ENCODE measurements at regions not wholly inside any gene's neighbourhood (a gene's known extent, or its start where the extent isn't known, plus 50 kb on each side); places are given as distances from the start of the nearest gene placed in this dataset.
A peak's percentile ranks its signal among the peaks of the same experiment; 100 is the strongest.

- no peak overlapping the region for H3K27ac Mint-ChIP-seq
- no peaks in the 10 kb centered on the region for H3K27me3 Mint-ChIP-seq
Observed at GRCh38 chr2:49487139-49487538, 332.8 kb upstream of the FSHR start.

GRCh38 chr2:49480520-49480919 is 326.2 kb upstream of the FSHR start:
- no peak for DNase-seq
- ATAC-seq (ENCODE audit: low read depth in 2 of 2) = no peak
- no peaks in the 10 kb centered on the region for H3K9me3 ChIP-seq (ENCODE audit: control insufficient read depth in 2 of 2, low read length in 2 of 2)
- no peaks in the 10 kb centered on the region for H3K4me1 ChIP-seq (ENCODE audit: control insufficient read depth, insufficient read depth, low read length, poor library complexity, severe bottlenecking)
- Mint-ChIP-seq H3K36me3 (no peaks in the 10 kb centered on the region), H3K4me1 (no peaks in the 10 kb centered on the region), H3K27ac (no peak overlapping the region), H3K4me3 (no peak overlapping the region), H3K9me3 (peaks cover 0 to 19% (median 3%) of the 10 kb centered on the region in 7 donors), H3K27me3 (no peaks in the 10 kb centered on the region)
- H3K27ac ChIP-seq (ENCODE audit: insufficient read depth, low read length, poor library complexity, severe bottlenecking) = no peak overlapping the region
- H3K36me3 ChIP-seq (ENCODE audit: control insufficient read depth, insufficient read depth, low read length) = no peaks in the 10 kb centered on the region
- H3K27me3 ChIP-seq (ENCODE audit: control insufficient read depth, insufficient read depth, low read length) = no peaks in the 10 kb centered on the region
- no peak overlapping the region for H3K4me3 ChIP-seq (ENCODE audit: low read depth, low read length)

More at GRCh38 chr2:49487139-49487538, 332.8 kb upstream of the FSHR start:
- Mint-ChIP-seq H3K36me3 (no peaks in the 10 kb centered on the region), H3K4me1 (no peaks in the 10 kb centered on the region), H3K4me3 (no peak overlapping the region), H3K9me3 (peaks cover 0 to 20% (median 8%) of the 10 kb centered on the region in 7 donors)
- no peak overlapping the region for H3K27ac ChIP-seq (ENCODE audit: insufficient read depth, low read length, poor library complexity, severe bottlenecking)
- H3K4me1 ChIP-seq (ENCODE audit: control insufficient read depth, insufficient read depth, low read length, poor library complexity, severe bottlenecking) = no peaks in the 10 kb centered on the region
- ATAC-seq (ENCODE audit: low read depth in 2 of 2) = no peak
- H3K9me3 ChIP-seq (ENCODE audit: control insufficient read depth in 2 of 2, low read length in 2 of 2) = no peaks in the 10 kb centered on the region
- no peaks in the 10 kb centered on the region for H3K36me3 ChIP-seq (ENCODE audit: control insufficient read depth, insufficient read depth, low read length)
- no peaks in the 10 kb centered on the region for H3K27me3 ChIP-seq (ENCODE audit: control insufficient read depth, insufficient read depth, low read length)
- H3K4me3 ChIP-seq (ENCODE audit: low read depth, low read length) = no peak overlapping the region
- no peak for DNase-seq

- Mint-ChIP-seq H3K27me3 (no peaks in the 10 kb centered on the region), H3K36me3 (no peaks in the 10 kb centered on the region), H3K9me3 (peaks cover 3 to 35% (median 6%) of the 10 kb centered on the region in 7 donors), H3K4me1 (no peaks in the 10 kb centered on the region), H3K27ac (no peak overlapping the region), H3K4me3 (no peak overlapping the region)
- DNase-seq (no peak), ATAC-seq (ENCODE audit: low read depth in 2 of 2) (no peak)
- H3K4me1 ChIP-seq (ENCODE audit: control insufficient read depth, insufficient read depth, low read length, poor library complexity, severe bottlenecking) = no peaks in the 10 kb centered on the region
- peaks cover 0 to 5% of the 10 kb centered on the region in 2 experiments for H3K9me3 ChIP-seq (ENCODE audit: control insufficient read depth in 2 of 2, low read length in 2 of 2)
- H3K4me3 ChIP-seq (ENCODE audit: low read depth, low read length) = no peak overlapping the region
- no peaks in the 10 kb centered on the region for H3K27me3 ChIP-seq (ENCODE audit: control insufficient read depth, insufficient read depth, low read length)
- no peaks in the 10 kb centered on the region for H3K36me3 ChIP-seq (ENCODE audit: control insufficient read depth, insufficient read depth, low read length)
- no peak overlapping the region for H3K27ac ChIP-seq (ENCODE audit: insufficient read depth, low read length, poor library complexity, severe bottlenecking)
Observed at GRCh38 chr2:49465157-49465831, 311.0 kb upstream of the FSHR start.

GRCh38 chr2:49459314-49459993 is 305.1 kb upstream of the FSHR start:
- Histone ChIP-seq H3K9me3 (ENCODE audit: control insufficient read depth in 2 of 2, low read length in 2 of 2) (no peaks in the 10 kb centered on the region), H3K27me3 (ENCODE audit: control insufficient read depth, insufficient read depth, low read length) (no peaks in the 10 kb centered on the region), H3K4me1 (ENCODE audit: control insufficient read depth, insufficient read depth, low read length, poor library complexity, severe bottlenecking) (no peaks in the 10 kb centered on the region), H3K4me3 (ENCODE audit: low read depth, low read length) (no peak overlapping the region), H3K36me3 (ENCODE audit: control insufficient read depth, insufficient read depth, low read length) (no peaks in the 10 kb centered on the region), H3K27ac (ENCODE audit: insufficient read depth, low read length, poor library complexity, severe bottlenecking) (no peak overlapping the region)
- Mint-ChIP-seq H3K4me1 (no peaks in the 10 kb centered on the region), H3K27ac (no peak overlapping the region), H3K36me3 (no peaks in the 10 kb centered on the region), H3K27me3 (peaks cover 4% of the 10 kb centered on the region), H3K4me3 (no peak overlapping the region), H3K9me3 (peaks cover 3 to 16% (median 5%) of the 10 kb centered on the region in 7 donors)
- DNase-seq (no peak), ATAC-seq (ENCODE audit: low read depth in 2 of 2) (no peak)

GRCh38 chr2:49444005-49444404 is 289.7 kb upstream of the FSHR start:
- H3K9me3 Mint-ChIP-seq = peaks cover 0 to 7% (median 2%) of the 10 kb centered on the region in 7 donors
- no peaks in the 10 kb centered on the region for H3K27me3 Mint-ChIP-seq
- Histone ChIP-seq H3K27ac (ENCODE audit: insufficient read depth, low read length, poor library complexity, severe bottlenecking) (no peak overlapping the region), H3K4me3 (ENCODE audit: low read depth, low read length) (no peak overlapping the region), H3K36me3 (ENCODE audit: control insufficient read depth, insufficient read depth, low read length) (no peaks in the 10 kb centered on the region), H3K9me3 (ENCODE audit: control insufficient read depth in 2 of 2, low read length in 2 of 2) (no peaks in the 10 kb centered on the region), H3K27me3 (ENCODE audit: control insufficient read depth, insufficient read depth, low read length) (no peaks in the 10 kb centered on the region), H3K4me1 (ENCODE audit: control insufficient read depth, insufficient read depth, low read length, poor library complexity, severe bottlenecking) (no peaks in the 10 kb centered on the region)
- no peak overlapping the region for H3K4me3 Mint-ChIP-seq
- H3K4me1 Mint-ChIP-seq = no peaks in the 10 kb centered on the region
- DNase-seq (no peak), ATAC-seq (ENCODE audit: low read depth in 2 of 2) (no peak)
- no peak overlapping the region for H3K27ac Mint-ChIP-seq
- no peaks in the 10 kb centered on the region for H3K36me3 Mint-ChIP-seq

- Mint-ChIP-seq H3K9me3 (peaks cover 0 to 23% (median 5%) of the 10 kb centered on the region in 7 donors), H3K27ac (no peak overlapping the region), H3K36me3 (no peaks in the 10 kb centered on the region), H3K4me3 (no peak overlapping the region), H3K4me1 (no peaks in the 10 kb centered on the region), H3K27me3 (no peaks in the 10 kb centered on the region)
- Histone ChIP-seq H3K36me3 (ENCODE audit: control insufficient read depth, insufficient read depth, low read length) (no peaks in the 10 kb centered on the region), H3K27me3 (ENCODE audit: control insufficient read depth, insufficient read depth, low read length) (no peaks in the 10 kb centered on the region), H3K4me1 (ENCODE audit: control insufficient read depth, insufficient read depth, low read length, poor library complexity, severe bottlenecking) (no peaks in the 10 kb centered on the region), H3K9me3 (ENCODE audit: control insufficient read depth in 2 of 2, low read length in 2 of 2) (no peaks in the 10 kb centered on the region), H3K27ac (ENCODE audit: insufficient read depth, low read length, poor library complexity, severe bottlenecking) (no peak overlapping the region), H3K4me3 (ENCODE audit: low read depth, low read length) (no peak overlapping the region)
- DNase-seq = no peak
- ATAC-seq (ENCODE audit: low read depth in 2 of 2) = no peak
Observed at GRCh38 chr2:49426996-49427395, 272.7 kb upstream of the FSHR start.

GRCh38 chr2:49416252-49416651 is 261.9 kb upstream of the FSHR start:
- DNase-seq (no peak), ATAC-seq (ENCODE audit: low read depth in 2 of 2) (no peak)
- Histone ChIP-seq H3K36me3 (ENCODE audit: control insufficient read depth, insufficient read depth, low read length) (no peaks in the 10 kb centered on the region), H3K4me1 (ENCODE audit: control insufficient read depth, insufficient read depth, low read length, poor library complexity, severe bottlenecking) (no peaks in the 10 kb centered on the region), H3K9me3 (ENCODE audit: control insufficient read depth in 2 of 2, low read length in 2 of 2) (peaks cover 0 to 4% of the 10 kb centered on the region in 2 experiments), H3K27me3 (ENCODE audit: control insufficient read depth, insufficient read depth, low read length) (no peaks in the 10 kb centered on the region), H3K4me3 (ENCODE audit: low read depth, low read length) (no peak overlapping the region), H3K27ac (ENCODE audit: insufficient read depth, low read length, poor library complexity, severe bottlenecking) (no peak overlapping the region)
- Mint-ChIP-seq H3K4me3 (no peak overlapping the region), H3K9me3 (peaks cover 0 to 14% (median 5%) of the 10 kb centered on the region in 7 donors), H3K4me1 (no peaks in the 10 kb centered on the region), H3K27me3 (no peaks in the 10 kb centered on the region), H3K27ac (peak overlapping the region in 1 of 3 donors; percentile 49), H3K36me3 (no peaks in the 10 kb centered on the region)

- no peak for DNase-seq
- Histone ChIP-seq H3K36me3 (ENCODE audit: control insufficient read depth, insufficient read depth, low read length) (no peaks in the 10 kb centered on the region), H3K9me3 (ENCODE audit: control insufficient read depth in 2 of 2, low read length in 2 of 2) (peaks cover 0 to 4% of the 10 kb centered on the region in 2 experiments), H3K4me3 (ENCODE audit: low read depth, low read length) (no peak overlapping the region), H3K27ac (ENCODE audit: insufficient read depth, low read length, poor library complexity, severe bottlenecking) (no peak overlapping the region), H3K27me3 (ENCODE audit: control insufficient read depth, insufficient read depth, low read length) (no peaks in the 10 kb centered on the region), H3K4me1 (ENCODE audit: control insufficient read depth, insufficient read depth, low read length, poor library complexity, severe bottlenecking) (no peaks in the 10 kb centered on the region)
- H3K27ac Mint-ChIP-seq = no peak overlapping the region
- no peak for ATAC-seq (ENCODE audit: low read depth in 2 of 2)
- peaks cover 0 to 25% (median 7%) of the 10 kb centered on the region in 7 donors for H3K9me3 Mint-ChIP-seq
- no peak overlapping the region for H3K4me3 Mint-ChIP-seq
- H3K4me1 Mint-ChIP-seq = no peaks in the 10 kb centered on the region
- H3K36me3 Mint-ChIP-seq = no peaks in the 10 kb centered on the region
- H3K27me3 Mint-ChIP-seq = no peaks in the 10 kb centered on the region
Observed at GRCh38 chr2:49404108-49404507, 249.8 kb upstream of the FSHR start.
